Liver (tissue), 8 donors: ENCODE measurements at regions not wholly inside any gene's neighbourhood (a gene's known extent, or its start where the extent isn't known, plus 50 kb on each side); places are given as distances from the start of the nearest gene placed in this dataset.

Experiments
- DNase-seq: peaks from one replicate; pipeline ENCODE4 v3.0.0-alpha.2; 2017; ENCODE audit warnings: low spot score
- H3K27ac ChIP-seq, 2 donors: one replicate each; pipeline ENCODE4 v1.7.0; 2013; ENCODE audit warnings: inconsistent platforms in 2 of 2, low read length in 2 of 2, control low read depth in 1 of 2, low read depth in 1 of 2, mild to moderate bottlenecking in 1 of 2
- H3K27me3 ChIP-seq, 4 donors: one replicate each; pipeline versions ENCODE4 v1.6.1 to v1.7.0; 2013; ENCODE audit warnings: low read length in 3 of 4, inconsistent platforms in 1 of 4, mild to moderate bottlenecking in 1 of 4, moderate library complexity in 1 of 4; ENCODE audit not compliant: control insufficient read depth in 4 of 4, insufficient read depth in 4 of 4
- H3K36me3 ChIP-seq, 4 donors: one replicate each; pipeline versions ENCODE4 v1.6.1 to v1.7.0; 2013; ENCODE audit warnings: low read length in 3 of 4, mild to moderate bottlenecking in 3 of 4, low read depth in 1 of 4, moderate library complexity in 1 of 4; ENCODE audit not compliant: control insufficient read depth in 4 of 4, insufficient read depth in 3 of 4
- H3K4me1 ChIP-seq, 4 donors: one replicate each; pipeline versions ENCODE4 v1.6.1 to v1.7.0; 2013; ENCODE audit warnings: low read length in 3 of 4, mild to moderate bottlenecking in 3 of 4, moderate library complexity in 1 of 4; ENCODE audit not compliant: control insufficient read depth in 4 of 4, insufficient read depth in 4 of 4
- H3K4me3 ChIP-seq, 3 donors: one replicate each; pipeline versions ENCODE4 v1.6.1 to v1.7.0; 2013; ENCODE audit warnings: low read length in 3 of 3, control low read depth in 1 of 3, low read depth in 1 of 3, mild to moderate bottlenecking in 1 of 3
- H3K9ac ChIP-seq, 2 donors: one replicate each; pipeline ENCODE4 v1.7.0; 2013; ENCODE audit warnings: low read length in 2 of 2, mild to moderate bottlenecking in 2 of 2, moderate library complexity in 2 of 2, control low read depth in 1 of 2, low read depth in 1 of 2
- H3K9me3 ChIP-seq, 4 donors: one replicate each; pipeline versions ENCODE4 v1.6.1 to v1.7.0; 2013; ENCODE audit warnings: low read length in 3 of 4; ENCODE audit not compliant: control insufficient read depth in 4 of 4
- ATF3 ChIP-seq: IDR thresholded peaks from 2 replicates; pipeline ENCODE4 v1.6.1; 2016; ENCODE audit warnings: antibody characterized with exemption
- CTCF ChIP-seq: fragments of 150-350 bp; IDR thresholded peaks from 2 replicates; pipeline ENCODE4 v1.5.1; 2017; ENCODE audit warnings: improper control_type of control experiment, low read depth, low read length; ENCODE audit not compliant: missing input control
- EGR1 ChIP-seq, 2 donors: IDR thresholded peaks; 2 replicates each; pipeline ENCODE4 v1.6.1; 2016 to 2018; ENCODE audit warnings: antibody characterized with exemption in 2 of 2, low read depth in 2 of 2
- FOXA1 ChIP-seq: IDR thresholded peaks from 2 replicates; pipeline ENCODE4 v1.6.1; 2016; ENCODE audit warnings: antibody characterized with exemption
- FOXA2 ChIP-seq: IDR thresholded peaks from 2 replicates; pipeline ENCODE4 v1.6.1; 2016; ENCODE audit warnings: antibody characterized with exemption
- GABPA ChIP-seq, 2 donors: IDR thresholded peaks in 1 of 2; conservative IDR thresholded peaks in 1 of 2; 2 replicates each; pipeline ENCODE4 v1.6.1; 2016; ENCODE audit warnings: antibody characterized with exemption in 2 of 2, mild to moderate bottlenecking in 1 of 2, moderate library complexity in 1 of 2
- HNF4A ChIP-seq, 2 donors: conservative IDR thresholded peaks; 2 replicates each; pipeline ENCODE4 v1.6.1; 2016; ENCODE audit warnings: antibody characterized with exemption in 2 of 2, mild to moderate bottlenecking in 2 of 2
- HNF4G ChIP-seq: IDR thresholded peaks from 2 replicates; pipeline ENCODE4 v1.6.1; 2016; ENCODE audit warnings: antibody characterized with exemption
- JUND ChIP-seq, 2 donors: IDR thresholded peaks; 2 replicates each; pipeline ENCODE4 v1.6.1; 2016; ENCODE audit warnings: antibody characterized with exemption in 2 of 2
- MAX ChIP-seq: IDR thresholded peaks from 2 replicates; pipeline ENCODE4 v1.6.1; 2016; ENCODE audit warnings: antibody characterized with exemption
- NR2F2 ChIP-seq: IDR thresholded peaks from 2 replicates; pipeline ENCODE4 v1.6.1; 2016; ENCODE audit warnings: antibody characterized with exemption
- RAD21 ChIP-seq, 2 donors: IDR thresholded peaks; 2 replicates each; pipeline ENCODE4 v1.6.1; 2016; ENCODE audit warnings: antibody characterized with exemption in 2 of 2, mild to moderate bottlenecking in 2 of 2
- REST ChIP-seq: IDR thresholded peaks from 2 replicates; pipeline ENCODE4 v1.6.1; 2016; ENCODE audit warnings: antibody characterized with exemption, mild to moderate bottlenecking
- RXRA ChIP-seq, 2 donors: IDR thresholded peaks; 2 replicates each; pipeline ENCODE4 v1.6.1; 2017 to 2018; ENCODE audit warnings: antibody characterized with exemption in 2 of 2, mild to moderate bottlenecking in 1 of 2
- TAF1 ChIP-seq: conservative IDR thresholded peaks from 2 replicates; pipeline ENCODE4 v1.6.1; 2016; ENCODE audit warnings: antibody characterized with exemption, mild to moderate bottlenecking
- YY1 ChIP-seq: IDR thresholded peaks from 2 replicates; pipeline ENCODE4 v1.6.1; 2016; ENCODE audit warnings: antibody characterized with exemption, mild to moderate bottlenecking
- ZBTB33 ChIP-seq: IDR thresholded peaks from 2 replicates; pipeline ENCODE4 v1.6.1; 2016; ENCODE audit warnings: antibody characterized with exemption
- WGBS: extraction: QIAGEN DNeasy Blood & Tissue Kit; methylation state at CpG from one replicate; pipeline ENCODE4 v1.1.7; 2013; 5-methylcytosine and 5-hydroxymethylcytosine counted together
- donor health status: healthy.
- donor health status: healthy.
- donor health status: healthy.
- donor health status: healthy.
- donor health status: healthy.

- no peaks in the 10 kb centered on the region for H3K4me1 ChIP-seq
- no peaks in the 10 kb centered on the region for H3K27me3 ChIP-seq
- H3K36me3 ChIP-seq, result no peaks in the 10 kb centered on the region
- 28% methylated on average over 2 of the region's 2 CpGs for WGBS
- no peak overlapping the region for H3K4me3 ChIP-seq
- no peak overlapping the region for H3K27ac ChIP-seq
- no peaks in the 10 kb centered on the region for H3K9me3 ChIP-seq
- DNase-seq, result no peak
- no peak for TF ChIP-seq GABPA (IDR thresholded peaks at IDR 0.05 in 1 of 2, conservative IDR thresholded peaks at IDR 0.05 in 1 of 2)
- TF ChIP-seq ATF3, result no peak
- TF ChIP-seq TAF1, result no peak
- no peak for TF ChIP-seq RXRA (IDR thresholded peaks at IDR 0.05)
- no peak for TF ChIP-seq CTCF
- TF ChIP-seq HNF4G, result no peak
- TF ChIP-seq EGR1 (IDR thresholded peaks at IDR 0.05; ENCODE audit: low read depth in 2 of 2), result no peak
- TF ChIP-seq NR2F2, result no peak
- no peak for TF ChIP-seq JUND (IDR thresholded peaks at IDR 0.05)
- no peak for TF ChIP-seq YY1
- no peak for TF ChIP-seq ZBTB33
- TF ChIP-seq FOXA1, result no peak
- no peak for TF ChIP-seq MAX
- no peak overlapping the region for H3K9ac ChIP-seq
Measured at GRCh38 chr9:81037889-81038288, 651.5 kb downstream of the TLE1 start.

GRCh38 chr9:81035601-81036000 is 653.7 kb downstream of the TLE1 start:
- Histone ChIP-seq H3K36me3 (no peaks in the 10 kb centered on the region), H3K9me3 (no peaks in the 10 kb centered on the region), H3K27me3 (no peaks in the 10 kb centered on the region), H3K4me3 (no peak overlapping the region), H3K9ac (no peak overlapping the region), H3K27ac (no peak overlapping the region), H3K4me1 (no peaks in the 10 kb centered on the region)
- DNase-seq, result no peak
- WGBS, result 84% methylated on average over 1 of the region's 1 CpG
- TF ChIP-seq GABPA (IDR thresholded peaks at IDR 0.05 in 1 of 2, conservative IDR thresholded peaks at IDR 0.05 in 1 of 2), result no peak

- WGBS, result 76% methylated on average over 4 of the region's 4 CpGs
- no peak for DNase-seq
- H3K36me3 ChIP-seq, result no peaks in the 10 kb centered on the region
- no peaks in the 10 kb centered on the region for H3K9me3 ChIP-seq
- no peak for TF ChIP-seq REST
- TF ChIP-seq NR2F2, result no peak
- no peak for TF ChIP-seq RXRA (IDR thresholded peaks at IDR 0.05)
- no peak for TF ChIP-seq GABPA (IDR thresholded peaks at IDR 0.05 in 1 of 2, conservative IDR thresholded peaks at IDR 0.05 in 1 of 2)
- no peak for TF ChIP-seq EGR1 (IDR thresholded peaks at IDR 0.05; ENCODE audit: low read depth in 2 of 2)
- no peak for TF ChIP-seq ATF3
- TF ChIP-seq FOXA2, result no peak
- TF ChIP-seq RAD21 (IDR thresholded peaks at IDR 0.05), result no peak
- TF ChIP-seq FOXA1, result no peak
- no peak for TF ChIP-seq MAX
- TF ChIP-seq HNF4G, result no peak
- TF ChIP-seq TAF1, result no peak
- TF ChIP-seq HNF4A (conservative IDR thresholded peaks at IDR 0.05), result no peak
- TF ChIP-seq JUND (IDR thresholded peaks at IDR 0.05), result no peak
- H3K27me3 ChIP-seq, result no peaks in the 10 kb centered on the region
- H3K9ac ChIP-seq, result no peak overlapping the region
- H3K27ac ChIP-seq, result no peak overlapping the region
- H3K4me1 ChIP-seq, result no peaks in the 10 kb centered on the region
- no peak overlapping the region for H3K4me3 ChIP-seq
Measured at GRCh38 chr9:81035171-81035570, 654.2 kb downstream of the TLE1 start.
